Stimulated activated CD4-positive, alpha-beta T cell treated with anti-CD3 and anti-CD28 coated beads, Interleukin-1b, Interleukin-23, amount 100 ng/mL, for 24 hours (primary cell): ENCODE measurements at regions not wholly inside any gene's neighbourhood (a gene's known extent, or its start where the extent isn't known, plus 50 kb on each side); places are given as distances from the start of the nearest gene placed in this dataset.
A peak's percentile ranks its signal among the peaks of the same experiment; 100 is the strongest.

Experiments
- DNase-seq, 4 experiments: peaks; one replicate each; pipeline ENCODE4 v3.0.0-alpha.2; 2020; ENCODE audit warnings: low read depth in 4 of 4, low spot score in 1 of 4

DNA sequence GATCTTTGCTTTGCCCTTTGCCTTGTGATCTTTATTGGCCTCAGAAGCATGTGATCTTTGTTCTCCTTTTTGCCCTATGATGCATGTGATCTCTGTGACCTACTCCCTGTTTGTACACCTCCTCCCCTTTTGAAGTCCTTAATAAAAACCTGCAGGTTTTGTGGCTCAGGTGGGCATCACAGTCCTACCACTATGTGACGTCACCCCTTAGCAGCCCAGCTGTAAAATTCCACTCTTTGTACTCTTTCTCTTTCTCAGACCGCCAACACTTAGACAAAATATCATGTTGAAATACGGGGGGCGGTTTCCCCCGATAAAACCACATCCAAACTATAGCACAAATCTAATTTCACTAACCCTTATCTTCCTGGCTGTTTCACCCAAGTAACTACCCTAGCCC lies 76.7 kb upstream of the RAPGEF4 start:
- DNase-seq = no peak

DNA sequence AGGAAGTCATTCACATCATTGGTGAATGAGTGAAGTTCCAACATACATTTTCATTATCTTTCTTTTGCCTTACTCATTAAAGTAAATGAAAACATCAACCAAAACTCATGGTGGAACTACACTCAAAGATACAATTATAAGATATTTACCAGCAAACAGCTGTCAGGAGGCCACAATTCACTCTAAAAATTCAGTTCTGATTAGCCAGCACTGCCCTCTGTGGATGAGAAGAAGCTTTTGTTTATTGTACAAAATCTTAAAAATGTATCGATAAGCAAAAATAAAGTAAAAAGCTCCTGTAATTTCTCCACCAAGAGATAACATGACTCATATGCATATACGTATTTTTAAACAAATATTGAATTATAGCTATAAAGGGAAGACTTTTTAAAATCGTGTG lies 73.5 kb upstream of the RAPGEF4 start:
- no peak for DNase-seq

DNA sequence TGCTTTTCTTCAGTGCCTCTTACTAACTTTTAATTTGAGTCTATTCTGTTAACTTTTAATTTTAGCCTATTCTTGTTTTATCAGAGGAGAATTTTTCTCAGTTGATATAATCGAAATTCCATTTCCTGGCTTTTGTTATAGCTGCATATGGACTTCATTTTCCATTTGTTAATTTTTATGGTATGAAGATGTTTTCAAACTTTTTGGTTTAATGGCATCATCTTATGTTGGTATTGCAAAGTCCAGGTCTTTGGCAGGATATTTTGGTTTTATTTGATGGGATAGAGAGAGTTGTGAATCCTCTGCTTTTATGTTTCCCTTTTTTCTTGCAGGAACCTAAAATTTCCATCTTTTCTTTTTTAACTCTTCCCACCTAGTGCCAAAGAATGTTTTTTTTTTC lies 70.9 kb upstream of the RAPGEF4 start:
- DNase-seq = no peak

DNA sequence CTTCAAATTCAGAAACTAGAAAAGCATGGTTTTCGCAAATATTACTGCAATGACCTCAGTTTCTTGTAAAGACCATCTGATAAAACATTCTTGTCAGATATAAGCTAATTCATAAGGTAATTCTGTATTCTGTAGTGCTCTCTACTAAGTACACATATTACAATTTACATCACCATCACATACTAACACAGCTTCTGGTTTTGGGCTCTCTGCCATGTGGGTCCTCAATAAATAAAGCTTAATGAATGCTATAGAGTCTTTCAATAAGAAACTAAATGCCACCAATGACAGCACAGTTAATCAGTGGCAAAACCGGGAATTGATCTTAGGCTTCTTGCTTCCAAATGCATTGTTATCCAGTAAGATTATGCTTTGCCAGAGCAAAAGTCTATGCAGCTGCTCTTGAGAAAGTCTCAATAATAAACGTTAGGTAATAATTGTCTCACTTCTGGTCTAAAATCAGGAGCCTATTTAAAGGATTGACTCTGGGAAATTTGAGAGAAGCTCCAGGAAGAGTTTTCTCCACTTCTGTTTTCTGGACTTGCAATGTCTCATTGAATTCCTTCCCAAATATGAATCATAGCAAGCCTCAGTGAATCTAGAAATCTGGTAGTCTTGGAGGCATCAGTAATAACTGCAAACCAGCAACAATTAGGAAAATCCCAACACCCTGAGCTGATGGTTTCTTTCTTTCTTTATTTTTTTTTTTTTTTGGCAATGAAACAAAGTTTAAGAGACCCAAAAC lies 67.9 kb upstream of the RAPGEF4 start:
- no peak for DNase-seq

DNA sequence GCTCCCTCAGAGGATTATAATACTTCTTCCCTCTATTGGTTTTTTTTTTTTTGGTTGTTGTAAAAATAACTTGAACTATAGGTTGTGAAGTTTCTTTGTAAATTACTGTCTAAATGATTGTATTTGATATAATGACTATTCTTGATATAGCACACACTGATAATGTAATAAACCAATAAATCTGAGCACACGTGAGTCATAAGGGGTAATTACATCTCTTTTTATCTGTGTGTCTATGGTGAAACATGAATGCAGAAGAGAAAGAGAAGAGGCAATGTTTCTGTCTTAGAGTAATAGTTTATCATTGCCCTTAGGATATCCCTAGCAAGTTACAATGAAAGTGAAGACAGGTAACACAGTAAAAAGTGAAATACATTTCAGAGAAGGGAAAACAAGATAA lies 64.1 kb upstream of the RAPGEF4 start:
- no peak for DNase-seq

DNA sequence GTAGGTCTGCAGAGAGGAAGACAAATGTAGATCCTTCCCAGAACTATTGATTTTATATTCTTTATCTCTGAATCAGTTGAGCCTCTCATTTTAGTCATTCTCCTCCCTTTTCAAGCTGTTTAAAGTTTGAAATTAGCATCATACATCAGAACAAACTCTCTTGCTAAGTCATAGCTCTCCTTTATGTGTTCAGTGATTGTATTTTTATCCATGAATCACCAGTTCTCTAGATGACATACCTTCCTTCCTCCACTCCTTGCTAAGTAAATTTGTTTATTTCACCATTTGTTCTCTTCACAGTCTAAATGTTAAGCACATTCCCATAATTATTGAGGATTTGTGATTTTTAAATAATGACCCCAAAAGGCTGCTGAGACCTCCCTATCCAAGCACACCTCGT lies 63.5 kb upstream of the RAPGEF4 start:
- DNase-seq = no peak

DNA sequence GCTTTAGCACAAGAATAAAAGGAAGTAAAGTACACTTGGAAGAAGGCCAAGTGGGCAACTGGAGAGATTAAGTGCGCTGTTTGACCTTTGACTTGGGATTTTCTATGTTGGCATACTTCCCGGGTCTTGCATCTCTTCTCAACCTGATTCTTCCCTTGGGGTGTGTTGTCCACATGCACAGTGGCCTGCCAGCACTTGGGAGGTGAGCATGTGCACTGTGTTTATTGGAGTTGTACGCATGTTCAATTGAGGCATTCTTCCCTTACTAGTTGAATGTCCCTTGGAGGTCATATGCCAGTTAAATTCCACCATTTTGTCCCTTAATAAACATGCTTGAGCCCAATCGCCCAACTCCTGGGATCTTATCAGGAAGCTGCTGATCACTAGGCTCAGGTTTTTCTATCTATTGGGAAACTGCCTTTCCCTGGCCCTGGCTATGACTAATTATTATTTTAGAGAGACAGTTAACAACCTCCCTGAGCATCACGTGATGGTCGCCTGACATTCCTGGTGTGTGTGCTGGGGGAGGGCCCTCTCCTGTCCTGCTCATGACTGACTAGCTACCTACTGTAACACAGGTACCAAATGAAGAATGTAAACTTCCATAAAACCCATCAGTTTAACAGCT lies 62.5 kb upstream of the RAPGEF4 start:
- no peak for DNase-seq

DNA sequence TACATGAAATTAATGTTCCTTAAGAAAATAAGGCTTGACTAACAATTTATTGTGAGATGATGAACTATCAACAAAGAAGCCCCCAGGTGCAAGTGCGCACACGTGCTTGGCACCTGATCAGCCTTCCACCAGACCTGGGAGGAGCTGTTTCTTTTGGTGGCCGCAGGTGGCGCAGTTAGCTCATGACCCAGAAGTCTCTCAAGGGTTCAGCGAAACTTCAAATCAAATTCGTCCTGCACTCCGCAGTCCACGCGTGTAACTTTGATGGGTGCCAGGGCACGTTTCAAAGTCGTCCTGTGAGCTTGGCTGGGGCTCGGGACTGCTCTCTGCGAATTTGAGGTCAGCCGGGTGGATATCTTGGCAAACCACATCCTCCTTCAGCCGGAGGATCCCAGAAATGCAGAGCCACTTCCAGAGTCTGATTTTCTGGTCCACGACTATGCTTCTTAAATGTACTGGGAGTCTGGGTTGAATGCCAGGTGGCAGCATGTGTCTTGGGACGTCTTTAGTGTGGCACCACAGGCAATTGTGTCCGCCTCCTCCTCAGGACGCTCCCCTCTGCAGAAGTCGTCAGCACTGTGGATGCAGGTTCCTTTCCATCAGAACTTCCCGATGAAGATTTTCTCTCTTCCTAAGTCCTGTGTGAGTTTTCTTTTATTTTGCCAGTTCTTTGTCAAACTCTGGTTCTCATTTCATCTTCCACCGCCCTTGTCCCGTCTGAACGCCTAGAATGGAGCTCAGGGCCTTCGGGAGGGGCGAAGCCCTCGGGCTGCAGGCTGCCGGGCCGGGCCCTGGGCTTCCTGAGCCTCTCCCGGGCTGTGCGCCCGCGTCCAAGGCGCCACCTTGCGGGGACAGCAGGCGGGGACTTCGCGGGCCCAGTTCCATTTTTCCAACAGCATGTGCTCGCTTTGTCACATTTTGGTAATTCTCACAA lies 61.3 kb upstream of the RAPGEF4 start:
- DNase-seq = peak in 2 of 4 experiments; percentile 21 to 31

DNA sequence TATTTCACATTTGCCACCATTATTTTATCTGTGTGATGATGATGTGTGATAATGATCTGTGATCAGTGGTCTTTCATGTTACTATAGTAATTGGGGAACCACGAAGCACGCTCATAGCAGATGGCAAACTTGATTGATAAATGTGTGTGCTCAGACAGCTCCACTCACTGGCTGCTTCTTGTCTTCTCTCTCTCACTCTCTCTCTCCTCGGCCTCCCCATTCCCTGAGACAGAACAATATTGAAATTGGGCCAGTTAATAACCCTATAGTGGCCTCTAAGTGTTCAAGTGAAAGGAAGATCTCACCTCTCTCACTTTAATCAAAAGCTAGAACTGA lies 60.7 kb upstream of the RAPGEF4 start:
- no peak for DNase-seq

DNA sequence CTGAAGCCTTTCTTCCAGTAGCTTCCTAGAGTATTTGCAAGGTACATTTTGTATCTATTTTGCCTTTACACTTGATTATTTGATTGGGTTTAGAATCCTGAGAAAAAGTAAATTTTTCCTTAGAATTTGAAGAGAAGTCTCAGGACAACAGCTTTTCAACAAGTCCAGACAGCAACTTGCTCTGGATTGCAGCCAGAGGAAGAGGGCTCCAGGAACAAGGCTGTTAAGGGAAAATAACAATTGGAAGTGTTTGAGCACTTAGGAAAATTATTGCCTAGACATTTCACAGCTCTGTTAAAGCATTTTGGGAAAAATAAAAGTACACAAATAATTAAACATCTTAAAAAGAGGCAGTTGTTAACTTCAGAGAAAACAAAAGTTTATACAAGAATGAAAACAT lies 58.3 kb upstream of the RAPGEF4 start:
- no peak for DNase-seq

DNA sequence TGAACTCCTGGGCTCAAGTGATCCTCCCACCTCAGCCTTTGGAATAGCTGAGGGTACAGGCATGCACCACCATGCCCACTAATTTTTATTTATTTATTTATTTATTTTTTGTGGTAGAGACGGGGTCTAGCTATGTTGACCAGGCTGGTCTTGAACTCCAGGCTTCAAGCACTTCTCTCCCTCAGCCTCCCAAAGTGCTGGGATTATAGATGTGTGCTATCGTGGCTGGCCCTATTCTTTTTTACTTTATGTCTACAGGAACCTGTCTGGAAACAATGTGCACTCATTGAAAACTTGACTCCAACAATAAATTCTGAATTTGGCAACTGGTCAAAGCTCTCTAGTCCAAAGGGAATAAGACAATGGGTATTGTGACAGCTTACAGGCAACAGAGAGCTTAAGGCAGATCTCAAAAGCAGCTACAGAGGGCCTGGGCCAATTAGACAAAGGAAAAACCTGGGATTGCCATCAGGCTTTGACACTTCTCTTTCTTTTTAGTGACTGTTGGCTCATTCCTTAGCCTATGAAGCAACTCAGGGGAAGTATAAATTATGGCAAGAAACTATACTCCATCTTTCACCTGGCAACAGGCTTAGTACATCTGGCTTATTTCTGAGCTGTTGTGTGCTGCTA lies 55.1 kb upstream of the RAPGEF4 start:
- DNase-seq = no peak

DNA sequence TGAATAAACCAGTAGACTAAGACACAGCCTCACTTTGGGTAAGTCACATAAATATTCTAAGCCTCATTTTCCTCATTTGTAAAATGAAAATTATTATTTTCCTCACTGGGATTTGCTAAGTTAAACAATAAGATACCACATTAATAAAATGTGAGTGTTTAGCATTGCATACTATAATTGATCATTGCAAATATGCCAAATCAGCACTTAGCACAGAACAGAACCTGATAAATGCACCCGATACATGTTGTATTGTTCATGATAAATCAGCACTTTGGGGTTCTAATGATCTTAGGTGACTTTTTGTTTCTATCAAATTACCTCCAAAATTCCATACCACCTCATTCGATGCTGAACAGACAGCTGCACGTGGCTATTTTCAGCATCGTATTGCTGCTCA lies 50.2 kb upstream of the RAPGEF4 start:
- DNase-seq = no peak
